OCI-LY1 (cell line): ENCODE measurements at regions not wholly inside any gene's neighbourhood (a gene's known extent, or its start where the extent isn't known, plus 50 kb on each side); places are given as distances from the start of the nearest gene placed in this dataset.

Experiments
- CTCF ChIP-seq: fragments of 200-600 bp; sonication (generic), shearing (Covaris generic); IDR thresholded peaks from 2 replicates; pipeline ENCODE4 v1.5.1; 2017; ENCODE audit warnings: mild to moderate bottlenecking, antibody characterized with exemption, low read length, moderate library complexity, mixed read lengths
- EZH2 ChIP-seq: fragments of 200-600 bp; sonication (generic), shearing (Covaris generic); IDR thresholded peaks from 2 replicates; pipeline ENCODE4 v1.8.0; 2017; ENCODE audit warnings: borderline replicate concordance, mixed run types, mild to moderate bottlenecking, antibody characterized with exemption, low read length, moderate library complexity, mixed read lengths

DNA sequence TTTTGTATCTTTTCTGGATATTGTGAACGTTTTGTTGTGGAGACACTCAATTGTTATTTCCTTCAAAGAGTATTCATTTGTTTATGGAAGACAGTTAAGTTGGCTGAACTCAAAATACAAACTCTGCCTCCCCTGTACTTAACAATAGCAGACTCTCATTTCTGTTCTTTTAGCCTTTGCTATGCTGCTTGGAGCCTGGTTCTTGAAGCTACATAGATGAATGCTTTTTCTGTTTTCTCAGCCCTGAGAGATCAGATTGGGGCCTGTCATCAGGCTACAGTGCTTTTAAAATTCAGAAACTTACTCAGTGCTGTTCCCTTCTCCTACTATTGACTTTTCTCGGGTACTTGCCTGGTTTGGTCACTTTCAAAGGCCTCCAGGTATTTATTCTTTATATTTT is 215.7 kb upstream of the LYPLAL1 start:
- TF ChIP-seq CTCF (no peak), EZH2 (no peak)
